HepG2 (cell line): ENCODE measurements at regions not wholly inside any gene's neighbourhood (a gene's known extent, or its start where the extent isn't known, plus 50 kb on each side); places are given as distances from the start of the nearest gene placed in this dataset.

ENCODE experiments used
- ATAC-seq: fragments of 200-7000 bp; cut with Tn5 transposase; 3 replicates; pipeline ENCODE4 v1.9.1; 2020; ENCODE audit warnings: mild to moderate bottlenecking, moderate library complexity
- BruUV-seq: library from RNA; stranded (reverse); fragments of 400-500 nt; replicated peaks from 2 replicates; lab custom pipeline; 2021; lab: Mats Ljungman, UMichigan
- CTCF ChIA-PET: fragments of 300-600 bp; formaldehyde crosslinking; extraction: SDS; loops from one replicate; lab custom pipeline; 2021; ENCODE audit warnings: low total read pairs, inconsistent platforms, low intra/inter-chr PET ratio; lab: Yijun Ruan, JAX
- POLR2A ChIA-PET: fragments of 350-600 bp; sonication (Branson Sonifier 250); formaldehyde crosslinking; loops from one replicate; lab custom pipeline; 2020; ENCODE audit warnings: antibody characterized with exemption, inconsistent platforms; lab: Yijun Ruan, JAX
- DNase-seq: peaks from one replicate; pipeline ENCODE4 v3.0.0-alpha.2; 2015; ENCODE audit warnings: low spot score
- FAIRE-seq: peaks from 3 replicates; lab custom pipeline; 2011; peaks lifted over from hg19 to GRCh38; lab: Jason Lieb, UNC
- H2AFZ ChIP-seq: one replicate; pipeline ENCODE4 v1.6.1; 2011; ENCODE audit warnings: low read length, inconsistent platforms
- H3K27ac ChIP-seq: fragments of 300-600 bp; 3 replicates; pipeline ENCODE4 v1.8.0; 2011; ENCODE audit warnings: mixed run types, mild to moderate bottlenecking, mixed read lengths, low read length, inconsistent platforms; ENCODE audit not compliant: insufficient read depth; ENCODE audit errors: extremely low read length
- H3K27me3 ChIP-seq, 2 experiments: fragments of 200-600 bp in 1 of 2; 2 replicates in 1 of 2; 3 replicates in 1 of 2; pipeline versions ENCODE4 v1.6.0 to v1.8.0; 2011; ENCODE audit warnings: low read length in 2 of 2, mild to moderate bottlenecking in 2 of 2, moderate library complexity in 2 of 2, inconsistent platforms in 1 of 2; ENCODE audit not compliant: insufficient read depth in 2 of 2, control insufficient read depth in 1 of 2
- H3K36me3 ChIP-seq, 2 experiments: fragments of 200-600 bp in 1 of 2; replicated peaks in 1 of 2; 2 replicates in 1 of 2; 3 replicates in 1 of 2; pipeline versions ENCODE4 v1.5.1 to v1.8.0; 2011; ENCODE audit warnings: low read length in 2 of 2, inconsistent platforms in 1 of 2; ENCODE audit not compliant: insufficient read depth in 2 of 2, control insufficient read depth in 1 of 2
- H3K4me1 ChIP-seq: 2 replicates; pipeline ENCODE4 v1.5.1; 2012; ENCODE audit warnings: low read length, inconsistent platforms; ENCODE audit not compliant: insufficient read depth
- H3K4me2 ChIP-seq: 2 replicates; pipeline ENCODE4 v1.6.0; 2011; ENCODE audit warnings: low read depth, low read length, inconsistent platforms
- H3K4me3 ChIP-seq, 3 experiments: fragments of 200-600 bp in 1 of 3; sonication (generic), shearing (Covaris generic) in 1 of 3; replicated peaks in 1 of 3; 2 replicates each; pipeline ENCODE4 v1.5.1; 2011 to 2016; ENCODE audit warnings: low read length in 3 of 3, inconsistent platforms in 2 of 3, low read depth in 2 of 3, mild to moderate bottlenecking in 2 of 3, control low read depth in 1 of 3, mixed read lengths in 1 of 3; ENCODE audit not compliant: insufficient read depth in 1 of 3
- H3K79me2 ChIP-seq: one replicate; pipeline ENCODE4 v1.6.1; 2011; ENCODE audit warnings: low read length, inconsistent platforms; ENCODE audit not compliant: insufficient read depth
- H3K9ac ChIP-seq: 2 replicates; pipeline ENCODE4 v1.6.0; 2011; ENCODE audit warnings: mild to moderate bottlenecking, low read depth, low read length, inconsistent platforms; ENCODE audit not compliant: insufficient read depth
- H3K9me3 ChIP-seq: 2 replicates; pipeline ENCODE4 v1.5.1; 2012; ENCODE audit warnings: mild to moderate bottlenecking, low read length
- H4K20me1 ChIP-seq: 2 replicates; pipeline ENCODE4 v1.6.0; 2011; ENCODE audit warnings: inconsistent platforms, mild to moderate bottlenecking, low read length, moderate library complexity; ENCODE audit not compliant: insufficient read depth
- ARNT2 ChIP-seq: sonication (generic); formaldehyde crosslinking; IDR thresholded peaks from 2 replicates; pipeline ENCODE4 v1.8.0; 2022; ENCODE audit warnings: mild to moderate bottlenecking, low read depth, missing genetic modification reagents, moderate library complexity
- CBFB ChIP-seq: sonication (generic); formaldehyde crosslinking; IDR thresholded peaks from 2 replicates; pipeline ENCODE4 v1.4.0; 2020; ENCODE audit warnings: missing genetic modification reagents
- CC2D1A ChIP-seq: sonication (generic); formaldehyde crosslinking; IDR thresholded peaks from 2 replicates; pipeline ENCODE4 v1.8.1; 2023; ENCODE audit warnings: mild to moderate bottlenecking, missing genetic modification reagents
- GATAD2A ChIP-seq: IDR thresholded peaks from 2 replicates; pipeline ENCODE4 v1.6.1; 2016
- GPBP1L1 ChIP-seq: sonication (generic); formaldehyde crosslinking; IDR thresholded peaks from 2 replicates; pipeline ENCODE4 v1.5.0; 2020; ENCODE audit warnings: mild to moderate bottlenecking, missing genetic modification reagents
- NFYC ChIP-seq: IDR thresholded peaks from 2 replicates; pipeline ENCODE4 v1.6.1; 2016; ENCODE audit warnings: missing genetic modification reagents, missing compliant biosample characterization
- NR2C2 ChIP-seq: sonication (generic); formaldehyde crosslinking; IDR thresholded peaks from 2 replicates; pipeline ENCODE4 v1.4.0; 2020; ENCODE audit warnings: missing genetic modification reagents, mild to moderate bottlenecking, moderate library complexity, borderline replicate concordance
- PBX2 ChIP-seq: IDR thresholded peaks from 2 replicates; pipeline ENCODE4 v1.6.1; 2016; ENCODE audit warnings: control low read depth
- ZMAT3 ChIP-seq: sonication (generic); formaldehyde crosslinking; conservative IDR thresholded peaks from 2 replicates; pipeline ENCODE4 v1.7.0; 2021; ENCODE audit warnings: missing genetic modification reagents
- ZNF564 ChIP-seq: sonication (generic); formaldehyde crosslinking; IDR thresholded peaks from 2 replicates; pipeline ENCODE4 v1.8.1; 2023; ENCODE audit warnings: mild to moderate bottlenecking, missing genetic modification reagents
- ZNF749 ChIP-seq: sonication (generic); formaldehyde crosslinking; IDR thresholded peaks from 2 replicates; pipeline ENCODE4 v1.8.0; 2022; ENCODE audit warnings: mild to moderate bottlenecking, missing genetic modification reagents, moderate library complexity, borderline replicate concordance
- ZNF883 ChIP-seq: sonication (generic); formaldehyde crosslinking; IDR thresholded peaks from 2 replicates; pipeline ENCODE4 v1.5.1; 2020; ENCODE audit warnings: mild to moderate bottlenecking, missing genetic modification reagents; ENCODE audit errors: not compliant biosample characterization
- WGBS: methylation state at CpG from one replicate; pipeline ENCODE4 v1.1.6; 2017; ENCODE audit warnings: low lambda C conversion rate; 5-methylcytosine and 5-hydroxymethylcytosine counted together
- in situ Hi-C: cut with HindIII; loops from 2 replicates; pipeline ENCODE4 v1.10.0; 2017; ENCODE audit warnings: low pct_unique_long_range_greater_than_20kb; ENCODE audit not compliant: extremely low pct_ligation_motif_present
- intact Hi-C: fragments of 100-400 bp; cut with micrococcal nuclease; formaldehyde crosslinking; loops from one replicate; pipeline ENCODE4 v1.10.0; 2022; ENCODE audit not compliant: unreplicated experiment

GRCh38 chr12:92416385-92416812 is 270.8 kb upstream of the BTG1 start (continued):
- no peak for TF ChIP-seq NR2C2 (CRISPR knock-in tag)
- TF ChIP-seq CC2D1A (CRISPR knock-in tag): no peak
- no peak for TF ChIP-seq GPBP1L1 (CRISPR knock-in tag)
- no peak for TF ChIP-seq ZNF564 (CRISPR knock-in tag)
- TF ChIP-seq PBX2 (CRISPR knock-in tag): no peak
- no peak for TF ChIP-seq NFYC

- ATAC-seq (no peak), DNase-seq (no peak), FAIRE-seq (no peak)
- H4K20me1 ChIP-seq: no peaks in the 10 kb centered on the region; the same call in 1 of the 2 replicates
- intact Hi-C loops: no loop called here
- POLR2A ChIA-PET: no interaction called here
- TF ChIP-seq ZNF883 (CRISPR knock-in tag) (no peak), GATAD2A (CRISPR knock-in tag) (no peak), CBFB (no peak), ZMAT3 (no peak), ARNT2 (CRISPR knock-in tag) (no peak), ZNF749 (CRISPR knock-in tag) (no peak)
- no TSS peak for BruUV-seq
- CTCF ChIA-PET: no interaction called here
- H3K9me3 ChIP-seq: no peaks in the 10 kb centered on the region
- no peak overlapping the region for H3K4me3 ChIP-seq
- no peak overlapping the region for H2AFZ ChIP-seq
- WGBS: 32% methylated on average over 5 of the region's 5 CpGs
- in situ Hi-C loops: loop anchor here (25.0 kb wide), 1 partner anchor 1027 kb away; no protein-coding TSS in a partner anchor
- H3K4me2 ChIP-seq: no peak overlapping the region
- no peak overlapping the region for H3K9ac ChIP-seq
- H3K36me3 ChIP-seq: no peaks in the 10 kb centered on the region
- no peaks in the 10 kb centered on the region for H3K27me3 ChIP-seq
- no peak overlapping the region for H3K27ac ChIP-seq
- no peaks in the 10 kb centered on the region for H3K79me2 ChIP-seq
- H3K4me1 ChIP-seq: no peaks in the 10 kb centered on the region
These were observed 268.8 kb upstream of the BTG1 start for GRCh38 chr12:92414170-92415070.
